H1 (cell line): ENCODE measurements at regions not wholly inside any gene's neighbourhood (a gene's known extent, or its start where the extent isn't known, plus 50 kb on each side); places are given as distances from the start of the nearest gene placed in this dataset.

Source experiments
- CTCF ChIA-PET: fragments of 300-600 bp; sonication (Branson Sonifier 250); formaldehyde crosslinking; loops from one replicate; lab custom pipeline; 2021; ENCODE audit not compliant: partially characterized antibody; lab: Charles Lee
- POLR2A ChIA-PET: fragments of 300-600 bp; sonication (Branson Sonifier 250); formaldehyde crosslinking; loops from one replicate; lab custom pipeline; 2021; ENCODE audit warnings: inconsistent platforms; ENCODE audit not compliant: partially characterized antibody; lab: Charles Lee
- DNase-seq, 2 experiments: peaks; one replicate each; pipeline versions ENCODE4 v3.0.0 to v3.0.0-alpha.2; 2010 to 2022; ENCODE audit warnings: low spot score in 2 of 2, low read depth in 1 of 2, mixed read lengths in 1 of 2
- FAIRE-seq: peaks from 2 replicates; lab custom pipeline; 2011; peaks lifted over from hg19 to GRCh38; lab: Jason Lieb, UNC
- H2AFZ ChIP-seq: 2 replicates; pipeline ENCODE4 v1.8.1; 2012; ENCODE audit warnings: low read length, inconsistent platforms
- H2AK5ac ChIP-seq: 2 replicates; pipeline ENCODE4 v1.6.1; 2013; ENCODE audit warnings: low read depth, low read length
- H2BK120ac ChIP-seq: replicated peaks from 2 replicates; pipeline ENCODE3; 2013; ENCODE audit warnings: low read depth, low read length, inconsistent platforms
- H2BK12ac ChIP-seq: 2 replicates; pipeline ENCODE4 v1.6.1; 2013; ENCODE audit warnings: low read depth, low read length
- H2BK15ac ChIP-seq: 2 replicates; pipeline ENCODE4 v1.6.1; 2013; ENCODE audit warnings: low read length
- H2BK20ac ChIP-seq: 2 replicates; pipeline ENCODE4 v1.6.1; 2013; ENCODE audit warnings: low read length
- H2BK5ac ChIP-seq: 2 replicates; pipeline ENCODE4 v1.6.1; 2013; ENCODE audit warnings: low read depth, low read length
- H3K14ac ChIP-seq: 2 replicates; pipeline ENCODE4 v1.6.1; 2013; ENCODE audit warnings: inconsistent platforms; ENCODE audit not compliant: insufficient read length
- H3K18ac ChIP-seq: 2 replicates; pipeline ENCODE4 v1.6.1; 2013; ENCODE audit warnings: low read length; ENCODE audit errors: extremely low read depth
- H3K23ac ChIP-seq: 2 replicates; pipeline ENCODE4 v1.6.1; 2013; ENCODE audit warnings: inconsistent platforms; ENCODE audit not compliant: insufficient read length
- H3K23me2 ChIP-seq: 2 replicates; pipeline ENCODE4 v1.6.1; 2013; ENCODE audit warnings: low read depth, low read length
- H3K27ac ChIP-seq: 2 replicates; pipeline ENCODE4 v1.6.1; 2011; ENCODE audit warnings: low read depth, low read length, inconsistent platforms
- H3K27me3 ChIP-seq, 4 experiments: replicated peaks in 1 of 4; 1 replicate in 1 of 4; 2 replicates in 3 of 4; pipeline versions ENCODE4 v1.6.1 to v1.8.1; 2011 to 2013; ENCODE audit warnings: low read length in 3 of 4, mild to moderate bottlenecking in 3 of 4, inconsistent platforms in 2 of 4, mixed read lengths in 2 of 4, moderate library complexity in 1 of 4; ENCODE audit not compliant: control insufficient read depth in 3 of 4, insufficient read depth in 3 of 4; ENCODE audit errors: extremely low read depth in 1 of 4
- H3K36me3 ChIP-seq, 4 experiments: 2 replicates each; pipeline versions ENCODE4 v1.6.1 to v1.8.1; 2011 to 2013; ENCODE audit warnings: mild to moderate bottlenecking in 4 of 4, low read length in 3 of 4, moderate library complexity in 2 of 4, control low read depth in 1 of 4, inconsistent platforms in 1 of 4; ENCODE audit not compliant: insufficient read depth in 4 of 4, control insufficient read depth in 2 of 4
- H3K4ac ChIP-seq: replicated peaks from 2 replicates; pipeline ENCODE3; 2013; ENCODE audit warnings: low read length, low read depth, mixed read lengths, inconsistent platforms; ENCODE audit not compliant: insufficient read length
- H3K4me1 ChIP-seq, 4 experiments: replicated peaks in 1 of 4; 1 replicate in 1 of 4; 2 replicates in 3 of 4; pipeline versions ENCODE4 v1.6.1 to v1.8.1; 2011 to 2013; ENCODE audit warnings: low read length in 3 of 4, inconsistent platforms in 2 of 4, mixed read lengths in 1 of 4; ENCODE audit not compliant: insufficient read depth in 4 of 4, control insufficient read depth in 3 of 4
- H3K4me2 ChIP-seq, 2 experiments: 2 replicates each; pipeline versions ENCODE4 v1.6.1 to v1.8.1; 2011 to 2013; ENCODE audit warnings: low read depth in 2 of 2, low read length in 2 of 2, control low read depth in 1 of 2, inconsistent platforms in 1 of 2, mild to moderate bottlenecking in 1 of 2; ENCODE audit not compliant: insufficient read depth in 1 of 2
- H3K4me3 ChIP-seq, 4 experiments: fragments of 200-600, 300-600 bp in 1 of 4; sonication (generic), shearing (Covaris generic), sonication (Bioruptor Twin) in 1 of 4; 2 replicates each; pipeline versions ENCODE4 v1.5.1 to v1.8.1; 2011 to 2016; ENCODE audit warnings: low read length in 4 of 4, low read depth in 3 of 4, control low read depth in 2 of 4, inconsistent platforms in 2 of 4, mild to moderate bottlenecking in 2 of 4, mixed read lengths in 1 of 4, moderate library complexity in 1 of 4; ENCODE audit not compliant: insufficient read depth in 2 of 4; ENCODE audit errors: extremely low read depth in 1 of 4
- H3K56ac ChIP-seq: replicated peaks from 2 replicates; pipeline ENCODE3; 2013; ENCODE audit warnings: low read depth, mild to moderate bottlenecking, mixed read lengths, low read length, inconsistent platforms; ENCODE audit not compliant: insufficient read length
- H3K79me1 ChIP-seq: 2 replicates; pipeline ENCODE4 v1.6.1; 2013; ENCODE audit warnings: low read depth, low read length, control low read depth
- H3K79me2 ChIP-seq, 2 experiments: 2 replicates each; pipeline versions ENCODE4 v1.6.1 to v1.8.1; 2012 to 2013; ENCODE audit warnings: low read length in 2 of 2, mild to moderate bottlenecking in 2 of 2, inconsistent platforms in 1 of 2; ENCODE audit not compliant: insufficient read depth in 2 of 2, control insufficient read depth in 1 of 2
- H3K9ac ChIP-seq, 4 experiments: replicated peaks in 1 of 4; 1 replicate in 1 of 4; 2 replicates in 3 of 4; pipeline versions ENCODE4 v1.6.1 to v1.8.1; 2011 to 2013; ENCODE audit warnings: low read depth in 3 of 4, low read length in 3 of 4, control low read depth in 2 of 4, mild to moderate bottlenecking in 2 of 4, moderate library complexity in 2 of 4, inconsistent platforms in 1 of 4; ENCODE audit errors: extremely low read depth in 1 of 4
- H3K9me3 ChIP-seq, 2 experiments: 2 replicates each; pipeline versions ENCODE4 v1.6.1 to v1.8.1; 2012 to 2013; ENCODE audit warnings: mild to moderate bottlenecking in 2 of 2, moderate library complexity in 2 of 2, control low read depth in 1 of 2, inconsistent platforms in 1 of 2, low read depth in 1 of 2, low read length in 1 of 2, mixed read lengths in 1 of 2; ENCODE audit not compliant: insufficient read depth in 2 of 2
- H4K20me1 ChIP-seq, 2 experiments: replicated peaks in 1 of 2; 2 replicates each; pipeline versions ENCODE3 to v1.8.1; 2011 to 2013; ENCODE audit warnings: inconsistent platforms in 2 of 2, low read length in 2 of 2, mild to moderate bottlenecking in 1 of 2; ENCODE audit not compliant: insufficient read depth in 2 of 2, control insufficient read depth in 1 of 2
- H4K5ac ChIP-seq: 2 replicates; pipeline ENCODE4 v1.6.1; 2013; ENCODE audit warnings: low read length, low read depth, mixed read lengths, inconsistent platforms; ENCODE audit not compliant: insufficient read length
- H4K8ac ChIP-seq: 2 replicates; pipeline ENCODE4 v1.8.0; 2013; ENCODE audit warnings: mild to moderate bottlenecking, moderate library complexity, low read length, inconsistent platforms; ENCODE audit not compliant: insufficient read depth; ENCODE audit errors: extremely low read depth
- H4K91ac ChIP-seq: replicated peaks from 2 replicates; pipeline ENCODE3; 2013; ENCODE audit warnings: low read length, mixed read lengths, inconsistent platforms; ENCODE audit not compliant: insufficient read length
- ASH2L ChIP-seq: fragments of 200-600, 300-600 bp; sonication (generic); IDR thresholded peaks from one replicate; pipeline ENCODE4 v1.7.1; 2017; ENCODE audit warnings: low read length
- BACH1 ChIP-seq: IDR thresholded peaks from 2 replicates; pipeline ENCODE4 v1.6.1; 2012; ENCODE audit warnings: low read length, improper control_type of control experiment
- CBX8 ChIP-seq: fragments of 300-800, 300-1000 bp; sonication (generic); IDR thresholded peaks from 2 replicates; pipeline ENCODE4 v1.7.1; 2016; ENCODE audit warnings: low read depth, low read length, borderline replicate concordance
- CHD1 ChIP-seq: IDR thresholded peaks from 2 replicates; pipeline ENCODE4 v1.6.1; 2012; ENCODE audit warnings: low read depth, low read length, improper control_type of control experiment
- CHD2 ChIP-seq: IDR thresholded peaks from 2 replicates; pipeline ENCODE4 v1.6.1; 2012; ENCODE audit warnings: low read length, improper control_type of control experiment
- EZH2 ChIP-seq: fragments of 200-600 bp; sonication (generic); IDR thresholded peaks from 2 replicates; pipeline ENCODE4 v1.7.1; 2012; ENCODE audit warnings: low read depth, mild to moderate bottlenecking, moderate library complexity, low read length, inconsistent platforms; ENCODE audit not compliant: severe bottlenecking
- KDM1A ChIP-seq: fragments of 200-600, 300-600 bp; sonication (generic); IDR thresholded peaks from 2 replicates; pipeline ENCODE4 v1.7.1; 2016; ENCODE audit warnings: mild to moderate bottlenecking, low read length, borderline replicate concordance
- KDM5A ChIP-seq: fragments of 200-600 bp; IDR thresholded peaks from 2 replicates; pipeline ENCODE4 v1.7.1; 2012; ENCODE audit warnings: mild to moderate bottlenecking, low read length, inconsistent platforms, mixed read lengths
- MAFK ChIP-seq: IDR thresholded peaks from 2 replicates; pipeline ENCODE4 v1.6.1; 2012; ENCODE audit warnings: low read depth, mild to moderate bottlenecking, improper control_type of control experiment, low read length
- NANOG ChIP-seq: IDR thresholded peaks from 2 replicates; pipeline ENCODE4 v1.6.1; 2011; ENCODE audit warnings: low read length, low read depth, mild to moderate bottlenecking, inconsistent platforms; ENCODE audit not compliant: insufficient read depth, poor library complexity, severe bottlenecking
- TBP ChIP-seq: IDR thresholded peaks from 2 replicates; pipeline ENCODE4 v1.6.1; 2011; ENCODE audit warnings: low read depth, low read length, improper control_type of control experiment
- TEAD4 ChIP-seq: IDR thresholded peaks from 2 replicates; pipeline ENCODE4 v1.6.1; 2012; ENCODE audit warnings: low read depth, low read length, inconsistent platforms, mixed read lengths
- WGBS, 2 experiments: shearing (Covaris generic) in 1 of 2; methylation state at CpG; one replicate each; pipeline versions ENCODE4 v1.1.6 to v1.1.7; 2013 to 2015; ENCODE audit warnings: low lambda C conversion rate in 2 of 2, mixed read lengths in 2 of 2, inconsistent platforms in 1 of 2, low coverage in 1 of 2, missing lambda C conversion rate in 1 of 2; ENCODE audit not compliant: insufficient replicate concordance in 2 of 2, insufficient coverage in 1 of 2, insufficient read length in 1 of 2; ENCODE audit errors: extremely low coverage in 1 of 2, missing lambda C conversion rate in 1 of 2; 5-methylcytosine and 5-hydroxymethylcytosine counted together
- TF ChIP-seq, protein P1 (sequence below): IDR thresholded peaks from 2 replicates; pipeline ENCODE4 v1.6.1; 2011; ENCODE audit warnings: low read depth, mild to moderate bottlenecking, low read length; ENCODE audit not compliant: insufficient read depth
- TF ChIP-seq, protein P2 (sequence below): IDR thresholded peaks from 2 replicates; pipeline ENCODE4 v1.6.1; 2011; ENCODE audit warnings: low read length, improper control_type of control experiment

DNA sequence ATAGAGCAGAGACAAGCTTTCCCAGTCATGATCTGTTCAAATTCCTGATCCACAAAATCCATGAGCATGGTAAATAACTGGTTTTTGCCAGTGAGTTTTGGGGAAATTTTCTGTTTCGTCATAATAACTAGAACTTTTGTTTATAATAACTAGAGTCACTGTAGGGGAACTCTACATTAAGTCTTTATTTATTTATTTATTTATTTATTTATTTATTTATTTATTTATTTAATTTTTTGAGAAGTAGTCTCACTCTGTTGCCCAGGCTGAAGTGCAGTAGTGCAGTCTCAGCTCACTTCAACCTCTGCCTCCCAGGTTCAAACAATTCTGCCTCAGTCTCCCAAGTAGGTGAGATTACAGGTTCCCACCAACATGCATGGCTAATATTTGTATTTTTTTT lies 1106.8 kb downstream of the AMY1C start:
- no peak overlapping the region for H2BK120ac ChIP-seq
- no peak overlapping the region for H3K56ac ChIP-seq
- no peak overlapping the region for H3K4me3 ChIP-seq
- no peak overlapping the region for H4K91ac ChIP-seq
- no peaks in the 10 kb centered on the region for H3K36me3 ChIP-seq
- no peak overlapping the region for H2BK15ac ChIP-seq
- no peak for DNase-seq
- H2BK5ac ChIP-seq = no peak overlapping the region
- no peak overlapping the region for H3K18ac ChIP-seq
- H2AK5ac ChIP-seq = no peak overlapping the region
- no peaks in the 10 kb centered on the region for H3K27me3 ChIP-seq
- H4K20me1 ChIP-seq = no peaks in the 10 kb centered on the region
- H3K4me1 ChIP-seq = no peaks in the 10 kb centered on the region
- H4K8ac ChIP-seq = no peak overlapping the region
- POLR2A ChIA-PET = no interaction called here
- H3K27ac ChIP-seq = no peak overlapping the region
- H3K79me1 ChIP-seq = no peaks in the 10 kb centered on the region
- no peak overlapping the region for H4K5ac ChIP-seq
- no peak overlapping the region for H3K4me2 ChIP-seq
- H3K23ac ChIP-seq = no peak overlapping the region
- no peak overlapping the region for H3K14ac ChIP-seq
- CTCF ChIA-PET = interaction anchor here (0.6 kb wide), 1 partner anchor 169 kb away, joined by 3 read pairs; no protein-coding TSS in a partner anchor
- H3K4ac ChIP-seq = no peak overlapping the region
- no peaks in the 10 kb centered on the region for H3K23me2 ChIP-seq
- H3K9me3 ChIP-seq = no peaks in the 10 kb centered on the region
- no peak overlapping the region for H3K9ac ChIP-seq
- H2BK12ac ChIP-seq = no peak overlapping the region
- H3K79me2 ChIP-seq = no peaks in the 10 kb centered on the region
- FAIRE-seq = no peak
- no peak overlapping the region for H2AFZ ChIP-seq
- H2BK20ac ChIP-seq = no peak overlapping the region
- WGBS, 2 experiments = 79% methylated on average over 1 of the region's 1 CpG; no CpG with 5 or more reads in 1 of the 2 experiments
- TF ChIP-seq KDM5A (no peak), MAFK (no peak), CBX8 (no peak), TBP (no peak), CHD2 (no peak), EZH2 (no peak), CHD1 (no peak), BACH1 (no peak), TEAD4 (no peak), ASH2L (no peak), NANOG (no peak), KDM1A (no peak)
- TF ChIP-seq, protein P1, sequence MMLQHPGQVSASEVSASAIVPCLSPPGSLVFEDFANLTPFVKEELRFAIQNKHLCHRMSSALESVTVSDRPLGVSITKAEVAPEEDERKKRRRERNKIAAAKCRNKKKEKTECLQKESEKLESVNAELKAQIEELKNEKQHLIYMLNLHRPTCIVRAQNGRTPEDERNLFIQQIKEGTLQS = no peak
- TF ChIP-seq, protein P2, sequence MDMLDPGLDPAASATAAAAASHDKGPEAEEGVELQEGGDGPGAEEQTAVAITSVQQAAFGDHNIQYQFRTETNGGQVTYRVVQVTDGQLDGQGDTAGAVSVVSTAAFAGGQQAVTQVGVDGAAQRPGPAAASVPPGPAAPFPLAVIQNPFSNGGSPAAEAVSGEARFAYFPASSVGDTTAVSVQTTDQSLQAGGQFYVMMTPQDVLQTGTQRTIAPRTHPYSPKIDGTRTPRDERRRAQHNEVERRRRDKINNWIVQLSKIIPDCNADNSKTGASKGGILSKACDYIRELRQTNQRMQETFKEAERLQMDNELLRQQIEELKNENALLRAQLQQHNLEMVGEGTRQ = no peak
